Transverse colon (tissue), 4 donors: ENCODE measurements at regions not wholly inside any gene's neighbourhood (a gene's known extent, or its start where the extent isn't known, plus 50 kb on each side); places are given as distances from the start of the nearest gene placed in this dataset.

ENCODE experiments used
- DNase-seq: peaks from one replicate; pipeline ENCODE4 v3.0.0-alpha.2; 2019
- H3K27ac ChIP-seq, 4 donors: fragments of 200-600 bp; sonication (generic); 2 replicates each; pipeline ENCODE4 v1.5.1; 2016 to 2018; ENCODE audit warnings: inconsistent platforms in 4 of 4
- H3K27me3 ChIP-seq: fragments of 200-600 bp; sonication (generic); 2 replicates; pipeline ENCODE4 v1.5.1; 2017; ENCODE audit warnings: inconsistent platforms
- H3K36me3 ChIP-seq, 4 donors: fragments of 200-600 bp; sonication (generic); 2 replicates each; pipeline ENCODE4 v1.5.1; 2017 to 2019; ENCODE audit warnings: inconsistent platforms in 4 of 4
- H3K4me1 ChIP-seq, 4 donors: fragments of 200-600 bp; sonication (generic); 2 replicates each; pipeline ENCODE4 v1.5.1; 2017 to 2020; ENCODE audit warnings: inconsistent platforms in 4 of 4
- H3K4me3 ChIP-seq, 4 donors: fragments of 200-600 bp; sonication (generic); 1 replicate in 1 of 4; 2 replicates in 3 of 4; pipeline versions ENCODE4 v1.5.1 to v1.6.1; 2017 to 2019; ENCODE audit warnings: inconsistent platforms in 4 of 4
- H3K9me3 ChIP-seq, 2 donors: fragments of 200-600 bp; sonication (generic); 2 replicates each; pipeline ENCODE4 v1.5.1; 2017 to 2019; ENCODE audit warnings: inconsistent platforms in 2 of 2
- CTCF ChIP-seq, 5 experiments: fragments of 200-600 bp in 3 of 5; fragments of 450-650 bp in 2 of 5; sonication (generic) in 3 of 5; IDR thresholded peaks; 1 replicate in 2 of 5; 2 replicates in 3 of 5; pipeline ENCODE4 v1.5.1; 2016 to 2017; ENCODE audit warnings: antibody characterized with exemption in 5 of 5, inconsistent platforms in 3 of 5, mild to moderate bottlenecking in 2 of 5, moderate library complexity in 1 of 5
- EP300 ChIP-seq: sonication (generic); formaldehyde crosslinking; IDR thresholded peaks from one replicate; pipeline ENCODE4 v1.6.1; 2017; ENCODE audit warnings: antibody characterized with exemption, low read depth
- POLR2A ChIP-seq: fragments of 450-650 bp; IDR thresholded peaks from one replicate; pipeline ENCODE4 v1.6.1; 2016; ENCODE audit warnings: antibody characterized with exemption, mild to moderate bottlenecking, moderate library complexity
- POLR2AphosphoS5 ChIP-seq, 3 donors: sonication (generic); formaldehyde crosslinking; IDR thresholded peaks; one replicate each; pipeline ENCODE4 v1.6.1; 2016; ENCODE audit warnings: antibody characterized with exemption in 3 of 3
- WGBS, 2 donors: methylation state at CpG; one replicate each; pipeline ENCODE4 v1.1.5; 2018; ENCODE audit warnings: low coverage in 1 of 2; 5-methylcytosine and 5-hydroxymethylcytosine counted together
- in situ Hi-C, 4 donors: fragments of 200-750 bp; cut with MboI; loops; one replicate each; pipeline versions ENCODE4 v1.15.0 to v1.15.1; 2017; ENCODE audit warnings: low sequenced_read_pairs in 3 of 4, low pct_ligation_motif_present in 1 of 4, low pct_unique_long_range_greater_than_20kb in 1 of 4
- intact Hi-C: fragments of 100-400 bp; cut with DNase I; formaldehyde crosslinking; loops from one replicate; pipeline ENCODE4 v1.15.1; 2023; ENCODE audit warnings: low total_unique reads

- Histone ChIP-seq H3K36me3 (no peaks in the 10 kb centered on the region), H3K4me1 (no peaks in the 10 kb centered on the region), H3K9me3 (no peaks in the 10 kb centered on the region), H3K27me3 (no peaks in the 10 kb centered on the region), H3K4me3 (no peak overlapping the region), H3K27ac (no peak overlapping the region)
- intact Hi-C loops = no loop called here
- TF ChIP-seq POLR2A (no peak), EP300 (no peak), POLR2AphosphoS5 (IDR thresholded peaks at IDR 0.05) (no peak), CTCF (IDR thresholded peaks at IDR 0.05) (no peak)
- in situ Hi-C loops = no loop called here
- WGBS, 2 donors = 91 to 93% methylated on average over 3 to 8 of the region's 8 CpGs
- no peak for DNase-seq
These were observed 145.6 kb upstream of the KLHL29 start for GRCh38 chr2:23239374-23239773.

- no peak for DNase-seq
- no peak overlapping the region for H3K27ac ChIP-seq
- no peak overlapping the region for H3K4me3 ChIP-seq
- WGBS, 2 donors = 62% methylated on average over 1 of the region's 1 CpG; no CpG with 5 or more reads in 1 of the 2 donors
- no peaks in the 10 kb centered on the region for H3K36me3 ChIP-seq
- no peaks in the 10 kb centered on the region for H3K9me3 ChIP-seq
- in situ Hi-C loops (no loop called here), intact Hi-C loops (no loop called here)
- TF ChIP-seq POLR2AphosphoS5 (IDR thresholded peaks at IDR 0.05) (no peak), EP300 (no peak), POLR2A (no peak), CTCF (IDR thresholded peaks at IDR 0.05) (no peak)
- no peaks in the 10 kb centered on the region for H3K27me3 ChIP-seq
- H3K4me1 ChIP-seq = no peaks in the 10 kb centered on the region
These were observed 143.9 kb upstream of the KLHL29 start for GRCh38 chr2:23241121-23241520.

- DNase-seq = no peak
- Histone ChIP-seq H3K27ac (no peak overlapping the region), H3K9me3 (no peaks in the 10 kb centered on the region), H3K36me3 (no peaks in the 10 kb centered on the region), H3K4me1 (no peaks in the 10 kb centered on the region), H3K4me3 (no peak overlapping the region), H3K27me3 (no peaks in the 10 kb centered on the region)
- TF ChIP-seq POLR2AphosphoS5 (IDR thresholded peaks at IDR 0.05) (no peak), POLR2A (no peak), CTCF (IDR thresholded peaks at IDR 0.05) (no peak), EP300 (no peak)
- in situ Hi-C loops (no loop called here), intact Hi-C loops (no loop called here)
- WGBS, 2 donors = 88 to 89% methylated on average over 5 to 12 of the region's 12 CpGs
These were observed 143.3 kb upstream of the KLHL29 start for GRCh38 chr2:23241611-23242245.

GRCh38 chr2:23243073-23243659 lies 141.8 kb upstream of the KLHL29 start:
- Histone ChIP-seq H3K27me3 (no peaks in the 10 kb centered on the region), H3K27ac (peak overlapping the region in 2 of 4 donors; percentile 8 to 32), H3K4me1 (no peaks in the 10 kb centered on the region), H3K36me3 (no peaks in the 10 kb centered on the region), H3K4me3 (no peak overlapping the region), H3K9me3 (no peaks in the 10 kb centered on the region)
- intact Hi-C loops (no loop called here), in situ Hi-C loops (no loop called here)
- TF ChIP-seq CTCF (IDR thresholded peaks at IDR 0.05) = no peak
- TF ChIP-seq EP300 = no peak
- no peak for TF ChIP-seq POLR2AphosphoS5 (IDR thresholded peaks at IDR 0.05)
- TF ChIP-seq POLR2A = no peak
- WGBS, 2 donors = 20 to 56% methylated on average over 4 to 5 of the region's 5 CpGs
- no peak for DNase-seq
